ENCODE measurements at regions not wholly inside any gene's neighbourhood (a gene's known extent, or its start where the extent isn't known, plus 50 kb on each side); places are given as distances from the start of the nearest gene placed in this dataset.

- no peaks in the 10 kb centered on the region for H3K36me3 ChIP-seq (ENCODE audit: insufficient read depth, low read length)
- H3K9me3 ChIP-seq (ENCODE audit: insufficient read depth, low read length, severe bottlenecking): no peaks in the 10 kb centered on the region
- H3K9ac ChIP-seq (ENCODE audit: low read depth, low read length): no peak overlapping the region
- H3K27me3 ChIP-seq (ENCODE audit: insufficient read depth, low read length, poor library complexity): no peaks in the 10 kb centered on the region
- no peak overlapping the region for H3K27ac ChIP-seq (ENCODE audit: low read length)
- no peaks in the 10 kb centered on the region for H3K79me2 ChIP-seq (ENCODE audit: insufficient read depth, low read length)
- H2AFZ ChIP-seq (ENCODE audit: low read depth, low read length): no peak overlapping the region
- H3K4me3 ChIP-seq (ENCODE audit: low read depth in 1 of 2, low read length in 2 of 2): no peak overlapping the region
- DNase-seq: no peak
- ATAC-seq (ENCODE audit: insufficient read depth, low read depth): no peak
- H3K4me2 ChIP-seq (ENCODE audit: insufficient read depth, low read length): no peak overlapping the region
- H3K4me1 ChIP-seq (ENCODE audit: insufficient read depth, low read length): no peaks in the 10 kb centered on the region
- no peaks in the 10 kb centered on the region for H4K20me1 ChIP-seq (ENCODE audit: insufficient read depth, low read length)
- TF ChIP-seq EZH2 (IDR thresholded peaks at IDR 0.05; ENCODE audit: borderline replicate concordance, low read depth, low read length, severe bottlenecking): no peak
- TF ChIP-seq, protein P1, sequence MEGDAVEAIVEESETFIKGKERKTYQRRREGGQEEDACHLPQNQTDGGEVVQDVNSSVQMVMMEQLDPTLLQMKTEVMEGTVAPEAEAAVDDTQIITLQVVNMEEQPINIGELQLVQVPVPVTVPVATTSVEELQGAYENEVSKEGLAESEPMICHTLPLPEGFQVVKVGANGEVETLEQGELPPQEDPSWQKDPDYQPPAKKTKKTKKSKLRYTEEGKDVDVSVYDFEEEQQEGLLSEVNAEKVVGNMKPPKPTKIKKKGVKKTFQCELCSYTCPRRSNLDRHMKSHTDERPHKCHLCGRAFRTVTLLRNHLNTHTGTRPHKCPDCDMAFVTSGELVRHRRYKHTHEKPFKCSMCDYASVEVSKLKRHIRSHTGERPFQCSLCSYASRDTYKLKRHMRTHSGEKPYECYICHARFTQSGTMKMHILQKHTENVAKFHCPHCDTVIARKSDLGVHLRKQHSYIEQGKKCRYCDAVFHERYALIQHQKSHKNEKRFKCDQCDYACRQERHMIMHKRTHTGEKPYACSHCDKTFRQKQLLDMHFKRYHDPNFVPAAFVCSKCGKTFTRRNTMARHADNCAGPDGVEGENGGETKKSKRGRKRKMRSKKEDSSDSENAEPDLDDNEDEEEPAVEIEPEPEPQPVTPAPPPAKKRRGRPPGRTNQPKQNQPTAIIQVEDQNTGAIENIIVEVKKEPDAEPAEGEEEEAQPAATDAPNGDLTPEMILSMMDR (IDR thresholded peaks at IDR 0.05; ENCODE audit: borderline replicate concordance, extremely low read depth, low read length, poor library complexity, severe bottlenecking): no peak
These were observed 774.3 kb downstream of the TUSC7 start for GRCh38 chr3:117483839-117484238.

DNA sequence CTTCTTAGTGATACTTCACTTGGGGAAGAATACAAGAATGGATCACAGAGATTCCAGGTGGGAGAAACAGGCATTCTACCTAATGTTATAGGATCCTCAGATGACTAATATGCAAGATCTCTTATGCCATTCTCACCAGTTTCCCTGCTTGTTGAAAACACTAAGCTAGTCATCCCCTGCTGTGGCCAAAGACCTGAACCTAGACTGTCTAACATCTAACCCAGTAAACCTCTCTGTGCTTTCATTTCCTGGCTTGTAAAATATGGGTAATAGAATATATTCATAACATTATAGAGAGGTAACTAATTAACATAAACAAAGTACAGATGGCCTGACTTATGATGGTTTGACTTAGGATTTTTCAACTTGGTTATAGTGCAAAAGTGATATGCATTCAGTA lies 776.3 kb downstream of the TUSC7 start:
- no peak overlapping the region for H3K4me3 ChIP-seq (ENCODE audit: low read depth in 1 of 2, low read length in 2 of 2)
- H3K9me3 ChIP-seq (ENCODE audit: insufficient read depth, low read length, severe bottlenecking): no peaks in the 10 kb centered on the region
- no peaks in the 10 kb centered on the region for H3K27me3 ChIP-seq (ENCODE audit: insufficient read depth, low read length, poor library complexity)
- H3K36me3 ChIP-seq (ENCODE audit: insufficient read depth, low read length): no peaks in the 10 kb centered on the region
- no peak overlapping the region for H3K9ac ChIP-seq (ENCODE audit: low read depth, low read length)
- no peak overlapping the region for H3K4me2 ChIP-seq (ENCODE audit: insufficient read depth, low read length)
- DNase-seq (no peak), ATAC-seq (ENCODE audit: insufficient read depth, low read depth) (no peak)
- H3K79me2 ChIP-seq (ENCODE audit: insufficient read depth, low read length): no peaks in the 10 kb centered on the region
- no peaks in the 10 kb centered on the region for H4K20me1 ChIP-seq (ENCODE audit: insufficient read depth, low read length)
- no peak overlapping the region for H3K27ac ChIP-seq (ENCODE audit: low read length)
- H2AFZ ChIP-seq (ENCODE audit: low read depth, low read length): no peak overlapping the region
- TF ChIP-seq, protein P1 (IDR thresholded peaks at IDR 0.05; ENCODE audit: borderline replicate concordance, extremely low read depth, low read length, poor library complexity, severe bottlenecking): no peak
- no peak for TF ChIP-seq EZH2 (IDR thresholded peaks at IDR 0.05; ENCODE audit: borderline replicate concordance, low read depth, low read length, severe bottlenecking)
- H3K4me1 ChIP-seq (ENCODE audit: insufficient read depth, low read length): no peaks in the 10 kb centered on the region

- Histone ChIP-seq H3K79me2 (ENCODE audit: insufficient read depth, low read length) (no peaks in the 10 kb centered on the region), H3K36me3 (ENCODE audit: insufficient read depth, low read length) (no peaks in the 10 kb centered on the region), H4K20me1 (ENCODE audit: insufficient read depth, low read length) (no peaks in the 10 kb centered on the region), H3K9ac (ENCODE audit: low read depth, low read length) (no peak overlapping the region), H3K4me1 (ENCODE audit: insufficient read depth, low read length) (no peaks in the 10 kb centered on the region), H3K4me3 (ENCODE audit: low read depth in 1 of 2, low read length in 2 of 2) (no peak overlapping the region), H3K9me3 (ENCODE audit: insufficient read depth, low read length, severe bottlenecking) (no peaks in the 10 kb centered on the region), H3K27me3 (ENCODE audit: insufficient read depth, low read length, poor library complexity) (no peaks in the 10 kb centered on the region), H3K27ac (ENCODE audit: low read length) (no peak overlapping the region), H3K4me2 (ENCODE audit: insufficient read depth, low read length) (no peak overlapping the region), H2AFZ (ENCODE audit: low read depth, low read length) (no peak overlapping the region)
- DNase-seq: no peak
- ATAC-seq (ENCODE audit: insufficient read depth, low read depth): no peak
- TF ChIP-seq, protein P1 (IDR thresholded peaks at IDR 0.05; ENCODE audit: borderline replicate concordance, extremely low read depth, low read length, poor library complexity, severe bottlenecking): no peak
- no peak for TF ChIP-seq EZH2 (IDR thresholded peaks at IDR 0.05; ENCODE audit: borderline replicate concordance, low read depth, low read length, severe bottlenecking)
These were observed 777.4 kb downstream of the TUSC7 start for GRCh38 chr3:117486719-117487716.
